Neural crest cell (in vitro differentiated cells): ENCODE measurements at regions not wholly inside any gene's neighbourhood (a gene's known extent, or its start where the extent isn't known, plus 50 kb on each side); places are given as distances from the start of the nearest gene placed in this dataset.
"Not testable (repeated sequence)": the region's sequence is repeated elsewhere in the genome, so short reads cannot be mapped to it uniquely, and the experiment has no call there.

Experiments used
- DNase-seq: peaks from one replicate; pipeline ENCODE4 v3.0.0; 2021; ENCODE audit warnings: low read depth, mixed read lengths, low spot score
- H3K27ac Mint-ChIP-seq: one replicate; pipeline ENCODE4 v1.8.0; 2021; ENCODE audit warnings: mild to moderate bottlenecking, mixed read lengths; ENCODE audit not compliant: unreplicated experiment
- H3K27me3 Mint-ChIP-seq: 2 replicates; pipeline ENCODE4 v1.8.0; 2021; ENCODE audit warnings: low read depth, mild to moderate bottlenecking, mixed read lengths
- H3K36me3 Mint-ChIP-seq: 2 replicates; pipeline ENCODE4 v1.8.0; 2021; ENCODE audit warnings: low read depth, mild to moderate bottlenecking, mixed read lengths
- H3K4me1 Mint-ChIP-seq: 2 replicates; pipeline ENCODE4 v1.8.0; 2021; ENCODE audit warnings: mixed read lengths
- H3K4me3 Mint-ChIP-seq: one replicate; pipeline ENCODE4 v1.8.0; 2021; ENCODE audit warnings: mild to moderate bottlenecking, mixed read lengths
- H3K9me3 Mint-ChIP-seq: 2 replicates; pipeline ENCODE4 v1.8.0; 2021; ENCODE audit warnings: mixed read lengths
- TF ChIP-seq, protein P1 (sequence below): fragments of 200-600 bp; sonication (generic); conservative IDR thresholded peaks from 2 replicates; pipeline ENCODE4 v1.5.0; 2021; ENCODE audit warnings: antibody characterized with exemption, mild to moderate bottlenecking

DNA sequence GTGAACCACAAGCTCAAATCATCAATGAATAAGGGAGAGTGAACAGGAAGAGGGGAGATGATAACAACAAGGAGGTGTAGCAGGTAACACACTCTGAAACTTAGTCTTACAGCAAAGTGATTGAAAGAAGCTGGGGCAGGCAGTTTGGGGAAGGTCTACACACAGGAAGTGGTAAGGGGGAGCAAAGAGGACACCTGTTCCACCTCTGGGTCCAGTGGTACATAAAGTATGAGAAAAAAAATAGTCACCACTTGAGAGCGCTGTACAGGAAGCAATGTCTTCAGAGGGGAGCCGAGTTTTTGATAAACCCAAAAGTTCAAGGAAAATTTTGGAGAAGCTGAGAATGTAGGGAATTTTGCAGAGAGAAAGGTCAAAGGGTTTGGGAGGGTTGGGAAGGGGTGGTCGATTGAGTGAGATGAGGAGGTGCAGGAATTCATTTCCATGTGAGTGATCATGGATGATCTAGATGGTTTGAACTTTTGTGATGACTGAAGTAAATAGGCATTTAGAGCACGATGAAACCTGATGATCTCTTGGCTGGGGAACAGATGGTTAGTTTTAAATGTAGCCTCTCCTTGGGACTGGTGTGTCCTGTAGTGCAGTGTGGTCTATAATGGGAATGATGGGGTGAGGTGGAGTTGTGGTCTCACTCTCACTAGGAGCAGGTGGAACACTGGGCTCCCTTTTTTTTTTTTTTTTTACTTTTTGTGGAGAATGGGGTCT, 142.0 kb downstream of the RBMX2 start:
- Mint-ChIP-seq H3K27me3 (peaks cover 2% of the 10 kb centered on the region), H3K36me3 (no peaks in the 10 kb centered on the region), H3K4me3 (no peak overlapping the region), H3K9me3 (no peaks in the 10 kb centered on the region), H3K4me1 (no peaks in the 10 kb centered on the region), H3K27ac (no peak overlapping the region)
- TF ChIP-seq, protein P1, sequence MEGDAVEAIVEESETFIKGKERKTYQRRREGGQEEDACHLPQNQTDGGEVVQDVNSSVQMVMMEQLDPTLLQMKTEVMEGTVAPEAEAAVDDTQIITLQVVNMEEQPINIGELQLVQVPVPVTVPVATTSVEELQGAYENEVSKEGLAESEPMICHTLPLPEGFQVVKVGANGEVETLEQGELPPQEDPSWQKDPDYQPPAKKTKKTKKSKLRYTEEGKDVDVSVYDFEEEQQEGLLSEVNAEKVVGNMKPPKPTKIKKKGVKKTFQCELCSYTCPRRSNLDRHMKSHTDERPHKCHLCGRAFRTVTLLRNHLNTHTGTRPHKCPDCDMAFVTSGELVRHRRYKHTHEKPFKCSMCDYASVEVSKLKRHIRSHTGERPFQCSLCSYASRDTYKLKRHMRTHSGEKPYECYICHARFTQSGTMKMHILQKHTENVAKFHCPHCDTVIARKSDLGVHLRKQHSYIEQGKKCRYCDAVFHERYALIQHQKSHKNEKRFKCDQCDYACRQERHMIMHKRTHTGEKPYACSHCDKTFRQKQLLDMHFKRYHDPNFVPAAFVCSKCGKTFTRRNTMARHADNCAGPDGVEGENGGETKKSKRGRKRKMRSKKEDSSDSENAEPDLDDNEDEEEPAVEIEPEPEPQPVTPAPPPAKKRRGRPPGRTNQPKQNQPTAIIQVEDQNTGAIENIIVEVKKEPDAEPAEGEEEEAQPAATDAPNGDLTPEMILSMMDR = no peak
- DNase-seq = no peak

DNA sequence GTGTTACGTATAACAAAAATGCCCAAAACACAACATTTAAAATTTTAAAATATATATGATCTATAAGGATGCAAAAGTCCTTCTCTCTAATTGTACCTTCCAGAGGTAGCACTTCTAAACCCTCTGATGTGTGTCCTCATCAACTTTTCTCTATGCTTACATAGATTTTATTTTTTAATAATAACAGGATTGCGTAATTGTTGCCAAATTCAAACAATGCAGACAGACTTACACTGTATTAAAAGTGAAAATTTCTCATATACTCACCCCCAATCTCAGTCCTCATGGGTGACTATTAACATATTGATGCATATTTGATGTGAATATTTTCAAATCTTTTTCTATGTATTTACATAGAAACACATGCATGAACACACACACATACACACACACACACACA, 144.0 kb downstream of the RBMX2 start:
- H3K4me1 Mint-ChIP-seq = no peaks in the 10 kb centered on the region
- H3K27me3 Mint-ChIP-seq = no peaks in the 10 kb centered on the region
- no peaks in the 10 kb centered on the region for H3K36me3 Mint-ChIP-seq
- no peak overlapping the region for H3K4me3 Mint-ChIP-seq
- TF ChIP-seq, protein P1 = no peak
- no peaks in the 10 kb centered on the region for H3K9me3 Mint-ChIP-seq
- no peak overlapping the region for H3K27ac Mint-ChIP-seq
- DNase-seq = no peak

DNA sequence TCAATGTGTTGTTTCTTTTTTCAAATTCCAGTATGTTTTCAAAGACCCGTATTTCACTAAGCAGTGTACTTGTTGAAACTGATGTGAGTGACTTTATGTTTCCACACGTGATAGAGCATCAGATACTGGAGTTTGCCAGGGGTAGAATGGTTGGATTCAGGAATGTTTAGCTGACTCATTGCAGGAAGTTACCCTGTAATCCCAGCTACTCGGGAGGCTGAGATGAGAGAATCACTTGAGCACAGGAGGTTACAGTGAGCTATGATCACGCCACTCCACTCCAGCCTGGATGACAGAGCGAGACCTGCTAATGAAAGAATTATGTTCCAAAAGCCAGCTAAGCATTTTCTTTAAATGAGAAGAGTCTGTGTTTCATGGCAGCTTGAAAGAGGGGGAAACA, 147.6 kb downstream of the RBMX2 start:
- H3K4me1 Mint-ChIP-seq, H3K9me3 Mint-ChIP-seq, H3K36me3 Mint-ChIP-seq, H3K27me3 Mint-ChIP-seq, DNase-seq, H3K4me3 Mint-ChIP-seq: not testable (repeated sequence)
- peak overlapping the region; percentile 35 for H3K27ac Mint-ChIP-seq

DNA sequence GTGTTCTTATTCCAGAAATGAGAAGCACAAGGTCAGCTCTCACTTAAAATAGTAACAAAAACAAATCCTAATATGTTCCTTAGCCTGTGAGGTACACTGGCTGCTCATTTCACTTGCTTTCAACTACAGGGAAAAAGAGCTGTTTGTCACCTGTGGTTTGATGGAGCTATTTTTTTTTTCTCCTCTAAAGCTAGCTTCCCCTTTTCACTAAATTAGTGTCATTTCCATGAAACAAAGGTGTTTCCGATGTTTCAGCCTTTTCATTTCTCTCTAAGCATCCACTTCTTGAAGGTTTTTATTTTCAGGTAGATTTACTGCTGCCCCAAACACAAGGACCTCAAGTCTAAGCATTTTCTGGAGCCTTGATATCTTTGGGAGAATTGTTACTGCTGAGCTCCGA, 148.6 kb downstream of the RBMX2 start:
- H3K27me3 Mint-ChIP-seq = peaks cover 1% of the 10 kb centered on the region
- TF ChIP-seq, protein P1 = no peak
- no peaks in the 10 kb centered on the region for H3K36me3 Mint-ChIP-seq
- no peak for DNase-seq
- no peak overlapping the region for H3K4me3 Mint-ChIP-seq
- H3K4me1 Mint-ChIP-seq = no peaks in the 10 kb centered on the region
- H3K9me3 Mint-ChIP-seq = no peaks in the 10 kb centered on the region
- H3K27ac Mint-ChIP-seq = no peak overlapping the region

DNA sequence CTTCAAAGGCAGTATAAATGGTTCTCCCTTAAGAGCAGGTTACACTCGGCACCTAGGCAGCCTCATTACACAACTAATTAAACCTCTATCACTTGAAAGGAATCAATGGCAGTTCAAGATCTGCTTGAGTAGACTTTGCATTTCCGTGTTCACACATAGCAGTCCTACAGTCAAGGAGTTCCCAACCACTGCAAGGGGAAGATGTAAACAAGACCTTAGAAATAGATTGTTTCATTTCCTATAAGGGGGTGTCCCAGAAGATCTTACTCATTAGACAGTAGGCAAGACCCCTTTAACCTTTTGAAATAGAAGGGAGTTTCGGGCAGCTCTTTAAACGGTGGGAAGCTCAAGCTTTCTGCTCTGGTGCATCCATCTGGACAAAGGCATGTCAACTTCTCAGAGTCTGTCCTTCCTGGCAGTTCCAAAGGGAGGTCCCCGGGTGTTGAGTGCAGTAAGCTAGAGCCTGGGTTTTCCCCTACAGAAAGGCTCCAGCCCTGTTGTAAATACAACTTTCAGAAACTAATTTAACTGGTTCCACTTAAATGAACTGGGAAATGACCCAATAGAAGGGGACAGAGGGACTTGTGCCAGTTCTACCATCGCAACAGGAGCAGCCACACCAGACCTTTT, 150.8 kb downstream of the RBMX2 start:
- H3K27me3 Mint-ChIP-seq = peaks cover 10% of the 10 kb centered on the region
- H3K36me3 Mint-ChIP-seq = no peaks in the 10 kb centered on the region
- no peak overlapping the region for H3K27ac Mint-ChIP-seq
- TF ChIP-seq, protein P1 = no peak
- no peak overlapping the region for H3K4me3 Mint-ChIP-seq
- no peaks in the 10 kb centered on the region for H3K4me1 Mint-ChIP-seq
- DNase-seq = no peak
- H3K9me3 Mint-ChIP-seq = no peaks in the 10 kb centered on the region

DNA sequence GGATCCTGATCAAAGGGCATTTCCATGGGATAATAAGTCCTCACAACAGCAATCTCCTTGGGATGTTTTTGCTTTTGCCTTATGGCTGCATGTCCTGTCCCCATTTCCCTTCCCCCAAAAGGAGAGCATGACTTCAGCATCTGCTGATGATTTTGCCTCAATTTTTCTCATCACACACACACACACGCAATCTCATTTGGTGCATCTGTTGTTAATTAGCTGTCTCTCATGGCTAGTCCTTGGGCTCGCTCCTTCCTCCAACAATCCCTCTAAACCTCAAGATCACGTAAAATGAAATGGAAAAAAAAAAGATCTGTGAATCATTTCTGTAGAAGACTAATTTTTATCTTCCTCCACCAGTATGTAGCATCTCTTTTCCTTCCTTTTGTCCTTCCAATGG, 153.6 kb downstream of the RBMX2 start:
- no peak for DNase-seq
- no peaks in the 10 kb centered on the region for H3K4me1 Mint-ChIP-seq
- TF ChIP-seq, protein P1 = no peak
- H3K27me3 Mint-ChIP-seq = peaks cover 10% of the 10 kb centered on the region
- no peaks in the 10 kb centered on the region for H3K36me3 Mint-ChIP-seq
- no peaks in the 10 kb centered on the region for H3K9me3 Mint-ChIP-seq
- no peak overlapping the region for H3K4me3 Mint-ChIP-seq
- no peak overlapping the region for H3K27ac Mint-ChIP-seq
